H9 (cell line): ENCODE measurements at regions not wholly inside any gene's neighbourhood (a gene's known extent, or its start where the extent isn't known, plus 50 kb on each side); places are given as distances from the start of the nearest gene placed in this dataset.

Source experiments
- DNase-seq: peaks from one replicate; pipeline ENCODE4 v3.0.0-alpha.2; 2017
- H2AFZ ChIP-seq: one replicate; pipeline ENCODE4 v1.6.1; 2013; ENCODE audit warnings: mild to moderate bottlenecking, low read length, control low read depth, moderate library complexity
- H2AK5ac ChIP-seq: 2 replicates; pipeline ENCODE4 v1.6.1; 2013; ENCODE audit warnings: low read length, control low read depth, mixed read lengths; ENCODE audit not compliant: insufficient read length
- H2BK120ac ChIP-seq: one replicate; pipeline ENCODE4 v1.6.1; 2013; ENCODE audit warnings: low read depth, mild to moderate bottlenecking, low read length, control low read depth, inconsistent platforms; ENCODE audit not compliant: poor library complexity, severe bottlenecking
- H2BK12ac ChIP-seq: 2 replicates; pipeline ENCODE4 v1.6.1; 2013; ENCODE audit warnings: low read length, control low read depth, mixed read lengths, low read depth; ENCODE audit not compliant: insufficient read length
- H2BK15ac ChIP-seq: 2 replicates; pipeline ENCODE4 v1.6.1; 2013; ENCODE audit warnings: low read depth, low read length, control low read depth
- H2BK20ac ChIP-seq: one replicate; pipeline ENCODE4 v1.6.1; 2013; ENCODE audit warnings: low read depth, mild to moderate bottlenecking, low read length, control low read depth, inconsistent platforms; ENCODE audit not compliant: poor library complexity, severe bottlenecking
- H2BK5ac ChIP-seq: 2 replicates; pipeline ENCODE4 v1.6.1; 2013; ENCODE audit warnings: low read length, control low read depth, mixed read lengths; ENCODE audit not compliant: insufficient read length
- H3K14ac ChIP-seq: 2 replicates; pipeline ENCODE4 v1.6.1; 2013; ENCODE audit warnings: low read length, control low read depth; ENCODE audit not compliant: insufficient read depth
- H3K18ac ChIP-seq: 2 replicates; pipeline ENCODE4 v1.6.1; 2013; ENCODE audit warnings: low read depth, mild to moderate bottlenecking, mixed read lengths, low read length, control low read depth; ENCODE audit not compliant: insufficient read length
- H3K23ac ChIP-seq: 2 replicates; pipeline ENCODE4 v1.6.1; 2013; ENCODE audit warnings: low read length, control low read depth, mixed read lengths, low read depth; ENCODE audit not compliant: insufficient read length
- H3K23me2 ChIP-seq: 2 replicates; pipeline ENCODE4 v1.6.1; 2013; ENCODE audit warnings: low read depth, mild to moderate bottlenecking, mixed read lengths, low read length, control low read depth; ENCODE audit not compliant: insufficient read length, poor library complexity, severe bottlenecking
- H3K27ac ChIP-seq: 2 replicates; pipeline ENCODE4 v1.5.1; 2013; ENCODE audit warnings: low read length, control low read depth, mixed read lengths, low read depth; ENCODE audit not compliant: insufficient read length
- H3K27me3 ChIP-seq: 2 replicates; pipeline ENCODE4 v1.6.1; 2013; ENCODE audit warnings: low read length, control low read depth, inconsistent platforms; ENCODE audit not compliant: insufficient read depth
- H3K4ac ChIP-seq: 2 replicates; pipeline ENCODE4 v1.6.1; 2013; ENCODE audit warnings: low read depth, mild to moderate bottlenecking, control low read depth, inconsistent platforms, low read length, moderate library complexity
- H3K4me1 ChIP-seq: 2 replicates; pipeline ENCODE4 v1.6.1; 2013; ENCODE audit warnings: low read length, control low read depth, inconsistent platforms; ENCODE audit not compliant: insufficient read depth
- H3K4me2 ChIP-seq: 2 replicates; pipeline ENCODE4 v1.6.1; 2013; ENCODE audit warnings: low read length, control low read depth, mixed read lengths; ENCODE audit not compliant: insufficient read length, insufficient read depth
- H3K56ac ChIP-seq: 2 replicates; pipeline ENCODE4 v1.6.1; 2013; ENCODE audit warnings: low read depth, mild to moderate bottlenecking, mixed read lengths, low read length, control low read depth; ENCODE audit not compliant: insufficient read length
- H3K79me1 ChIP-seq: 2 replicates; pipeline ENCODE4 v1.6.1; 2013; ENCODE audit warnings: low read depth, mild to moderate bottlenecking, moderate library complexity, low read length, control low read depth, inconsistent platforms; ENCODE audit not compliant: insufficient read depth, poor library complexity, severe bottlenecking
- H3K79me2 ChIP-seq: 2 replicates; pipeline ENCODE4 v1.6.1; 2013; ENCODE audit warnings: low read length, control low read depth, inconsistent platforms; ENCODE audit not compliant: insufficient read depth
- H3K9ac ChIP-seq: 2 replicates; pipeline ENCODE4 v1.6.1; 2013; ENCODE audit warnings: low read length, control low read depth, mixed read lengths; ENCODE audit not compliant: insufficient read length; ENCODE audit errors: extremely low read depth
- H3K9me3 ChIP-seq: one replicate; pipeline ENCODE4 v1.6.1; 2013; ENCODE audit warnings: low read depth, low read length, inconsistent platforms; ENCODE audit not compliant: control insufficient read depth
- H3T11ph ChIP-seq: one replicate; pipeline ENCODE4 v1.6.1; 2013; ENCODE audit warnings: mild to moderate bottlenecking, low read length, control low read depth, inconsistent platforms
- H4K20me1 ChIP-seq: one replicate; pipeline ENCODE4 v1.6.1; 2013; ENCODE audit not compliant: control insufficient read depth, insufficient read length, insufficient read depth
- H4K5ac ChIP-seq: 2 replicates; pipeline ENCODE4 v1.6.1; 2013; ENCODE audit warnings: low read depth, mild to moderate bottlenecking, mixed read lengths, low read length, control low read depth; ENCODE audit not compliant: insufficient read length
- H4K8ac ChIP-seq: replicated peaks from 2 replicates; pipeline ENCODE4 v1.6.1; 2013; ENCODE audit warnings: low read length, control low read depth, mixed read lengths, low read depth; ENCODE audit not compliant: insufficient read length
- H4K91ac ChIP-seq: 2 replicates; pipeline ENCODE4 v1.6.1; 2013; ENCODE audit warnings: low read depth, mild to moderate bottlenecking, moderate library complexity, mixed read lengths, low read length, control low read depth; ENCODE audit not compliant: insufficient read length
- H3K27ac Mint-ChIP-seq, 3 experiments: 2 replicates in 2 of 3; 3 replicates in 1 of 3; pipeline ENCODE4 v1.8.0; 2020 to 2021; ENCODE audit warnings: mixed read lengths in 3 of 3, mild to moderate bottlenecking in 1 of 3, moderate library complexity in 1 of 3
- H3K27me3 Mint-ChIP-seq: 2 replicates; pipeline ENCODE4 v1.8.0; 2021; ENCODE audit warnings: low read depth, mild to moderate bottlenecking, moderate library complexity, mixed read lengths
- H3K36me3 Mint-ChIP-seq, 3 experiments: 2 replicates in 2 of 3; 3 replicates in 1 of 3; pipeline ENCODE4 v1.8.0; 2020 to 2021; ENCODE audit warnings: low read depth in 3 of 3, mixed read lengths in 3 of 3; ENCODE audit not compliant: insufficient read depth in 1 of 3
- H3K4me1 Mint-ChIP-seq, 2 experiments: 2 replicates each; pipeline ENCODE4 v1.8.0; 2020; ENCODE audit warnings: mixed read lengths in 2 of 2
- H3K4me3 Mint-ChIP-seq, 2 experiments: 2 replicates in 1 of 2; 3 replicates in 1 of 2; pipeline ENCODE4 v1.8.0; 2020 to 2021; ENCODE audit warnings: mild to moderate bottlenecking in 2 of 2, mixed read lengths in 2 of 2, moderate library complexity in 1 of 2
- H3K9me3 Mint-ChIP-seq, 2 experiments: 2 replicates in 1 of 2; 3 replicates in 1 of 2; pipeline ENCODE4 v1.8.0; 2020; ENCODE audit warnings: mild to moderate bottlenecking in 2 of 2, mixed read lengths in 2 of 2, moderate library complexity in 1 of 2
- CTCF ChIP-seq: fragments of 200-600 bp; sonication (generic); conservative IDR thresholded peaks from 3 replicates; pipeline ENCODE4 v1.8.0; 2021; ENCODE audit warnings: antibody characterized with exemption, mild to moderate bottlenecking
- WGBS: extraction: QIAGEN DNeasy Blood & Tissue Kit; methylation state at CpG from one replicate; pipeline ENCODE4 v1.1.7; 2013; ENCODE audit warnings: missing lambda C conversion rate, low lambda C conversion rate, mixed read lengths; ENCODE audit not compliant: insufficient read length; ENCODE audit errors: extremely low coverage; 5-methylcytosine and 5-hydroxymethylcytosine counted together

GRCh38 chr6:133595111-133595761 lies 293.7 kb upstream of the TCF21 start:
- Histone ChIP-seq H2AFZ (no peak overlapping the region), H3K27me3 (no peaks in the 10 kb centered on the region), H4K91ac (no peak overlapping the region), H3K9me3 (no peaks in the 10 kb centered on the region), H3K18ac (no peak overlapping the region), H3K56ac (no peak overlapping the region), H3K27ac (no peak overlapping the region), H3K4ac (no peak overlapping the region), H3K79me2 (no peaks in the 10 kb centered on the region), H2BK5ac (no peak overlapping the region), H3K9ac (no peak overlapping the region), H3K4me1 (no peaks in the 10 kb centered on the region), H2BK20ac (no peak overlapping the region), H2AK5ac (no peak overlapping the region), H2BK12ac (no peak overlapping the region), H3K23me2 (no peaks in the 10 kb centered on the region), H3K23ac (no peak overlapping the region), H3K14ac (no peak overlapping the region), H4K20me1 (no peaks in the 10 kb centered on the region), H4K5ac (no peak overlapping the region), H2BK120ac (no peak overlapping the region), H4K8ac (no peak overlapping the region), H2BK15ac (no peak overlapping the region), H3K4me2 (no peak overlapping the region), H3K79me1 (no peaks in the 10 kb centered on the region), H3T11ph (no peak overlapping the region)
- Mint-ChIP-seq H3K4me3 (no peak overlapping the region), H3K4me1 (no peaks in the 10 kb centered on the region), H3K27me3 (no peaks in the 10 kb centered on the region), H3K36me3 (no peaks in the 10 kb centered on the region), H3K27ac (no peak overlapping the region), H3K9me3 (no peaks in the 10 kb centered on the region)
- no peak for DNase-seq
- TF ChIP-seq CTCF: no peak
- no CpG with 5 or more reads among the region's 7 CpGs for WGBS
